HCT116 (cell line): ENCODE measurements at regions not wholly inside any gene's neighbourhood (a gene's known extent, or its start where the extent isn't known, plus 50 kb on each side); places are given as distances from the start of the nearest gene placed in this dataset.
A peak's percentile ranks its signal among the peaks of the same experiment; 100 is the strongest.
"Not testable (repeated sequence)": the region's sequence is repeated elsewhere in the genome, so short reads cannot be mapped to it uniquely, and the experiment has no call there.

ENCODE experiments used
- ATAC-seq: fragments of 200-7000 bp; cut with Tn5 transposase; 2 replicates; pipeline ENCODE4 v1.9.1; 2020; ENCODE audit warnings: mild to moderate bottlenecking, moderate library complexity
- BruUV-seq: library from RNA; stranded (reverse); fragments of 400-500 nt; replicated peaks from 2 replicates; lab custom pipeline; 2021; lab: Mats Ljungman, UMichigan
- CTCF ChIA-PET: fragments of 300-600 bp; sonication (Branson Sonifier 250); formaldehyde crosslinking; loops from one replicate; lab custom pipeline; 2021; ENCODE audit warnings: antibody characterized with exemption; lab: Charles Lee
- POLR2A ChIA-PET: fragments of 300-600, 350-600 bp; sonication (Branson Sonifier 250); formaldehyde crosslinking; loops from one replicate; lab custom pipeline; 2021; ENCODE audit warnings: antibody characterized with exemption; lab: Charles Lee
- RAD21 ChIA-PET, 2 experiments: fragments of 300-600 bp; sonication (Branson Sonifier 250); formaldehyde crosslinking; loops; one replicate each; lab custom pipeline; 2023; ENCODE audit warnings: low total read pairs in 2 of 2; ENCODE audit not compliant: uncharacterized antibody in 2 of 2, unreplicated experiment in 2 of 2, low non-redundant PET in 1 of 2; lab: Charles Lee
- DNase-seq: peaks from one replicate; pipeline ENCODE4 v3.0.0-alpha.2; 2010; ENCODE audit warnings: low read depth, low spot score
- H2AFZ ChIP-seq: fragments of 200-600 bp; shearing (Covaris generic), sonication (generic); 2 replicates; pipeline ENCODE4 v1.6.1; 2017; ENCODE audit warnings: low read depth, mixed run types, mixed read lengths, antibody characterized with exemption, low read length; ENCODE audit not compliant: poor library complexity, severe bottlenecking
- H3K27ac ChIP-seq: 2 replicates; pipeline ENCODE4 v1.5.1; 2012; ENCODE audit warnings: low read depth, low read length
- H3K27me3 ChIP-seq: fragments of 200-600 bp; sonication (generic); 2 replicates; pipeline ENCODE4 v1.6.1; 2016; ENCODE audit warnings: mixed run types, low read length, mixed read lengths; ENCODE audit not compliant: insufficient read depth
- H3K36me3 ChIP-seq, 2 experiments: fragments of 200-500 bp in 1 of 2; fragments of 200-600 bp in 1 of 2; sonication (Bioruptor generic) in 1 of 2; sonication (generic) in 1 of 2; 2 replicates each; pipeline versions ENCODE4 v1.5.1 to v1.6.1; 2014 to 2016; ENCODE audit warnings: low read length in 2 of 2, inconsistent platforms in 1 of 2, mixed read lengths in 1 of 2, mixed run types in 1 of 2; ENCODE audit not compliant: insufficient read depth in 2 of 2, control insufficient read depth in 1 of 2
- H3K4me1 ChIP-seq, 2 experiments: fragments of 200-600 bp in 1 of 2; sonication (generic) in 1 of 2; 2 replicates each; pipeline versions ENCODE4 v1.5.1 to v1.6.1; 2012 to 2017; ENCODE audit warnings: low read length in 2 of 2, inconsistent platforms in 1 of 2, mild to moderate bottlenecking in 1 of 2, mixed read lengths in 1 of 2, mixed run types in 1 of 2, moderate library complexity in 1 of 2; ENCODE audit not compliant: insufficient read depth in 2 of 2, control insufficient read depth in 1 of 2
- H3K4me2 ChIP-seq: fragments of 200-600 bp; sonication (generic); 2 replicates; pipeline ENCODE4 v1.6.1; 2017; ENCODE audit warnings: mixed run types, low read length, mixed read lengths
- H3K4me3 ChIP-seq, 2 experiments: fragments of 200-600 bp in 1 of 2; sonication (generic) in 1 of 2; replicated peaks in 1 of 2; 2 replicates each; pipeline ENCODE4 v1.5.1; 2011 to 2016; ENCODE audit warnings: low read length in 2 of 2, control low read depth in 1 of 2, low read depth in 1 of 2, mild to moderate bottlenecking in 1 of 2, mixed read lengths in 1 of 2, mixed run types in 1 of 2
- H3K79me2 ChIP-seq: fragments of 200-600 bp; sonication (generic); 2 replicates; pipeline ENCODE4 v1.6.1; 2017; ENCODE audit warnings: mild to moderate bottlenecking, mixed run types, low read length, moderate library complexity, mixed read lengths; ENCODE audit not compliant: insufficient read depth
- H3K9ac ChIP-seq: fragments of 200-600 bp; sonication (generic); 2 replicates; pipeline ENCODE4 v1.6.1; 2016; ENCODE audit warnings: low read length, mixed read lengths
- H3K9me2 ChIP-seq: fragments of 200-600 bp; sonication (generic), shearing (Covaris generic); 2 replicates; pipeline ENCODE4 v1.6.1; 2017; ENCODE audit warnings: mixed run types, mild to moderate bottlenecking, moderate library complexity; ENCODE audit not compliant: insufficient read depth
- H3K9me3 ChIP-seq, 2 experiments: fragments of 200-500 bp in 1 of 2; fragments of 200-600 bp in 1 of 2; sonication (Bioruptor generic) in 1 of 2; sonication (generic) in 1 of 2; 2 replicates each; pipeline ENCODE4 v1.6.1; 2014 to 2017; ENCODE audit warnings: low read length in 2 of 2, mixed read lengths in 2 of 2, inconsistent platforms in 1 of 2, low read depth in 1 of 2, mild to moderate bottlenecking in 1 of 2, mixed run types in 1 of 2, moderate library complexity in 1 of 2; ENCODE audit not compliant: control insufficient read depth in 1 of 2, insufficient read depth in 1 of 2
- H4K20me1 ChIP-seq: fragments of 200-600 bp; sonication (generic), shearing (Covaris generic); 2 replicates; pipeline ENCODE4 v1.6.1; 2017; ENCODE audit warnings: mixed run types, mild to moderate bottlenecking, moderate library complexity; ENCODE audit not compliant: insufficient read depth
- ATF3 ChIP-seq: IDR thresholded peaks from 2 replicates; pipeline ENCODE4 v1.6.1; 2012
- CBX3 ChIP-seq: IDR thresholded peaks from 2 replicates; pipeline ENCODE4 v1.6.1; 2012; ENCODE audit warnings: low read depth
- ELF1 ChIP-seq: IDR thresholded peaks from 2 replicates; pipeline ENCODE4 v1.6.1; 2012; ENCODE audit warnings: low read depth, borderline replicate concordance
- JUND ChIP-seq: IDR thresholded peaks from 2 replicates; pipeline ENCODE4 v1.6.1; 2012
- RAD21 ChIP-seq: IDR thresholded peaks from 2 replicates; pipeline ENCODE4 v1.6.1; 2012; ENCODE audit warnings: low read depth, mild to moderate bottlenecking
- SIN3A ChIP-seq: IDR thresholded peaks from 2 replicates; pipeline ENCODE4 v1.6.1; 2012; ENCODE audit warnings: low read depth
- SP1 ChIP-seq: IDR thresholded peaks from 2 replicates; pipeline ENCODE4 v1.6.1; 2012; ENCODE audit warnings: low read depth
- YY1 ChIP-seq: IDR thresholded peaks from 2 replicates; pipeline ENCODE4 v1.6.1; 2011; ENCODE audit warnings: low read length, low read depth, moderate library complexity, mild to moderate bottlenecking; ENCODE audit not compliant: insufficient replicate concordance; ENCODE audit errors: extremely low read depth
- ZFX ChIP-seq: fragments of 450-650 bp; IDR thresholded peaks from 2 replicates; pipeline ENCODE4 v1.6.1; 2017
- intact Hi-C: fragments of 100-400 bp; cut with micrococcal nuclease; formaldehyde crosslinking; loops from 2 replicates; pipeline ENCODE4 v1.10.0; 2022
- TF ChIP-seq, protein P1 (sequence below), 3 experiments: fragments of 200-600 bp in 1 of 3; sonication (generic) in 1 of 3; IDR thresholded peaks in 2 of 3; conservative IDR thresholded peaks in 1 of 3; 2 replicates each; pipeline ENCODE4 v1.5.1; 2012 to 2017; ENCODE audit warnings: low read depth in 2 of 3, low read length in 2 of 3, antibody characterized with exemption in 1 of 3, borderline replicate concordance in 1 of 3, control low read depth in 1 of 3, mild to moderate bottlenecking in 1 of 3, mixed read lengths in 1 of 3, mixed run types in 1 of 3, moderate library complexity in 1 of 3; ENCODE audit not compliant: insufficient read depth in 1 of 3

GRCh38 chr9:78704153-78704552 is 407.2 kb downstream of the PSAT1 start:
- H3K36me3 ChIP-seq, H4K20me1 ChIP-seq, H3K4me3 ChIP-seq, RAD21 ChIA-PET, BruUV-seq, H3K4me2 ChIP-seq, H3K9ac ChIP-seq, DNase-seq, H2AFZ ChIP-seq, H3K79me2 ChIP-seq, H3K27ac ChIP-seq, H3K9me2 ChIP-seq, H3K27me3 ChIP-seq, H3K9me3 ChIP-seq, POLR2A ChIA-PET: not testable (repeated sequence)
- peaks cover 0 to 10% of the 10 kb centered on the region in 2 experiments; a peak in 2 of 4 replicates for H3K4me1 ChIP-seq
- CTCF ChIA-PET, result interaction anchor here (0.8 to 1.5 kb wide), 4 partner anchors 10 to 102 kb away, joined by 3 to 4 read pairs (median 3); no protein-coding TSS in a partner anchor
- peak; percentile 65 for ATAC-seq
- intact Hi-C loops, result loop anchor here (10.0 kb wide), 1 partner anchor 269 kb away; no protein-coding TSS in a partner anchor
- TF ChIP-seq, protein P1, sequence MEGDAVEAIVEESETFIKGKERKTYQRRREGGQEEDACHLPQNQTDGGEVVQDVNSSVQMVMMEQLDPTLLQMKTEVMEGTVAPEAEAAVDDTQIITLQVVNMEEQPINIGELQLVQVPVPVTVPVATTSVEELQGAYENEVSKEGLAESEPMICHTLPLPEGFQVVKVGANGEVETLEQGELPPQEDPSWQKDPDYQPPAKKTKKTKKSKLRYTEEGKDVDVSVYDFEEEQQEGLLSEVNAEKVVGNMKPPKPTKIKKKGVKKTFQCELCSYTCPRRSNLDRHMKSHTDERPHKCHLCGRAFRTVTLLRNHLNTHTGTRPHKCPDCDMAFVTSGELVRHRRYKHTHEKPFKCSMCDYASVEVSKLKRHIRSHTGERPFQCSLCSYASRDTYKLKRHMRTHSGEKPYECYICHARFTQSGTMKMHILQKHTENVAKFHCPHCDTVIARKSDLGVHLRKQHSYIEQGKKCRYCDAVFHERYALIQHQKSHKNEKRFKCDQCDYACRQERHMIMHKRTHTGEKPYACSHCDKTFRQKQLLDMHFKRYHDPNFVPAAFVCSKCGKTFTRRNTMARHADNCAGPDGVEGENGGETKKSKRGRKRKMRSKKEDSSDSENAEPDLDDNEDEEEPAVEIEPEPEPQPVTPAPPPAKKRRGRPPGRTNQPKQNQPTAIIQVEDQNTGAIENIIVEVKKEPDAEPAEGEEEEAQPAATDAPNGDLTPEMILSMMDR (IDR thresholded peaks at IDR 0.05 in 2 of 3, conservative IDR thresholded peaks at IDR 0.05 in 1 of 3; ENCODE audit: borderline replicate concordance in 1 of 3, insufficient read depth in 1 of 3, low read depth in 2 of 3, low read length in 2 of 3), result peak; percentile 7 to 53 (median 41); a peak in 3 of 6 replicates
- TF ChIP-seq RAD21, result peak; percentile 32; the same call in 1 of the 2 replicates

GRCh38 chr9:78707080-78707479 is 410.2 kb downstream of the PSAT1 start:
- H3K27me3 ChIP-seq, result no peaks in the 10 kb centered on the region
- 0 out of 4 replicates have a peak, but pooled peaks cover 0 to 3% of the 10 kb centered on the region in 2 experiments for H3K4me1 ChIP-seq
- no peak overlapping the region for H3K27ac ChIP-seq
- H3K4me2 ChIP-seq, result no peak overlapping the region
- H3K4me3 ChIP-seq, result no peak overlapping the region
- DNase-seq (no peak), ATAC-seq (no peak)
- no peaks in the 10 kb centered on the region for H3K36me3 ChIP-seq
- RAD21 ChIA-PET, result no interaction called here
- BruUV-seq, result no TSS peak
- H3K9me3 ChIP-seq, result no peaks in the 10 kb centered on the region
- intact Hi-C loops, result loop anchor here (10.0 kb wide), 1 partner anchor 272 kb away; no protein-coding TSS in a partner anchor
- H3K9ac ChIP-seq, result no peak overlapping the region
- CTCF ChIA-PET, result no interaction called here
- TF ChIP-seq ELF1 (no peak), ATF3 (no peak), SP1 (no peak), ZFX (no peak), YY1 (no peak), JUND (no peak), SIN3A (no peak), CBX3 (no peak)
- TF ChIP-seq, protein P1 (IDR thresholded peaks at IDR 0.05 in 2 of 3, conservative IDR thresholded peaks at IDR 0.05 in 1 of 3; ENCODE audit: borderline replicate concordance in 1 of 3, insufficient read depth in 1 of 3, low read depth in 2 of 3, low read length in 2 of 3), result no peak
- H3K9me2 ChIP-seq, result no peaks in the 10 kb centered on the region
- no peak overlapping the region for H2AFZ ChIP-seq
- H4K20me1 ChIP-seq, result no peaks in the 10 kb centered on the region
- POLR2A ChIA-PET, result no interaction called here
- H3K79me2 ChIP-seq, result no peaks in the 10 kb centered on the region
